ENCODE measurements at regions not wholly inside any gene's neighbourhood (a gene's known extent, or its start where the extent isn't known, plus 50 kb on each side); places are given as distances from the start of the nearest gene placed in this dataset.
"Not testable (repeated sequence)": the region's sequence is repeated elsewhere in the genome, so short reads cannot be mapped to it uniquely, and the experiment has no call there.

- no peak overlapping the region for H3K14ac ChIP-seq (ENCODE audit: insufficient read depth, low read length)
- Mint-ChIP-seq H3K36me3 (ENCODE audit: insufficient read depth in 1 of 3, low read depth in 3 of 3) (peaks cover 0 to 9% (median 7%) of the 10 kb centered on the region in 3 experiments; a peak in 2 of 7 replicates), H3K4me1 (peaks cover 10% of the 10 kb centered on the region in 2 experiments), H3K27ac (no peak overlapping the region), H3K4me3 (no peak overlapping the region), H3K9me3 (no peaks in the 10 kb centered on the region; a peak in 1 of 5 replicates), H3K27me3 (ENCODE audit: low read depth) (no peaks in the 10 kb centered on the region)
- no peak overlapping the region for H3K23ac ChIP-seq (ENCODE audit: insufficient read length, low read depth, low read length)
- no peak overlapping the region for H2AK5ac ChIP-seq (ENCODE audit: insufficient read length, low read length)
- no peak overlapping the region for H3K56ac ChIP-seq (ENCODE audit: insufficient read length, low read depth, low read length)
- no peak overlapping the region for H3K9ac ChIP-seq (ENCODE audit: extremely low read depth, insufficient read length, low read length)
- no CpG with 5 or more reads among the region's 4 CpGs for WGBS (ENCODE audit: extremely low coverage, insufficient read length, low lambda C conversion rate)
- no peak overlapping the region for H2BK120ac ChIP-seq (ENCODE audit: low read depth, low read length, poor library complexity, severe bottlenecking)
- no peak overlapping the region for H3K27ac ChIP-seq (ENCODE audit: insufficient read length, low read depth, low read length)
- H3K79me1 ChIP-seq (ENCODE audit: insufficient read depth, low read depth, low read length, poor library complexity, severe bottlenecking): no peaks in the 10 kb centered on the region
- no peaks in the 10 kb centered on the region for H4K20me1 ChIP-seq (ENCODE audit: control insufficient read depth, insufficient read depth, insufficient read length)
- no peak overlapping the region for H2BK20ac ChIP-seq (ENCODE audit: low read depth, low read length, poor library complexity, severe bottlenecking)
- no peak overlapping the region for H3T11ph ChIP-seq (ENCODE audit: low read length)
- H2BK5ac ChIP-seq (ENCODE audit: insufficient read length, low read length): no peak overlapping the region
- no peak overlapping the region for H2AFZ ChIP-seq (ENCODE audit: low read length)
- no peak overlapping the region for H4K8ac ChIP-seq (replicated peaks; ENCODE audit: insufficient read length, low read depth, low read length)
- peaks cover 2% of the 10 kb centered on the region for H3K23me2 ChIP-seq (ENCODE audit: insufficient read length, low read depth, low read length, poor library complexity, severe bottlenecking)
- H3K4ac ChIP-seq (ENCODE audit: low read depth, low read length): no peak overlapping the region
- no peak overlapping the region for H2BK15ac ChIP-seq (ENCODE audit: low read depth, low read length)
- no peak overlapping the region for H2BK12ac ChIP-seq (ENCODE audit: insufficient read length, low read depth, low read length)
- 0 out of 2 replicates have a peak, but pooled peaks cover 2% of the 10 kb centered on the region for H3K79me2 ChIP-seq (ENCODE audit: insufficient read depth, low read length)
- no peaks in the 10 kb centered on the region for H3K9me3 ChIP-seq (ENCODE audit: control insufficient read depth, low read depth, low read length)
- H3K27me3 ChIP-seq (ENCODE audit: insufficient read depth, low read length): no peaks in the 10 kb centered on the region
- no peaks in the 10 kb centered on the region for H3K4me1 ChIP-seq (ENCODE audit: insufficient read depth, low read length)
- no peak for DNase-seq
- TF ChIP-seq CTCF (conservative IDR thresholded peaks at IDR 0.05): no peak
- no peak overlapping the region for H4K5ac ChIP-seq (ENCODE audit: insufficient read length, low read depth, low read length)
- no peak overlapping the region for H3K18ac ChIP-seq (ENCODE audit: insufficient read length, low read depth, low read length)
- no peak overlapping the region for H4K91ac ChIP-seq (ENCODE audit: insufficient read length, low read depth, low read length)
- H3K4me2 ChIP-seq (ENCODE audit: insufficient read depth, insufficient read length, low read length): no peak overlapping the region
Observed at GRCh38 chr21:33966324-33966949, 50.8 kb upstream of the ATP5PO start.

- not testable (repeated sequence) for H3K23me2 ChIP-seq (ENCODE audit: insufficient read length, low read depth, low read length, poor library complexity, severe bottlenecking); H3K27ac Mint-ChIP-seq; H3K4me1 ChIP-seq (ENCODE audit: insufficient read depth, low read length); H2BK120ac ChIP-seq (ENCODE audit: low read depth, low read length, poor library complexity, severe bottlenecking); H3K14ac ChIP-seq (ENCODE audit: insufficient read depth, low read length); H4K20me1 ChIP-seq (ENCODE audit: control insufficient read depth, insufficient read depth, insufficient read length); H4K5ac ChIP-seq (ENCODE audit: insufficient read length, low read depth, low read length); H2BK5ac ChIP-seq (ENCODE audit: insufficient read length, low read length); H3K23ac ChIP-seq (ENCODE audit: insufficient read length, low read depth, low read length); H3K4me1 Mint-ChIP-seq; H2AK5ac ChIP-seq (ENCODE audit: insufficient read length, low read length); H3K27me3 Mint-ChIP-seq (ENCODE audit: low read depth); H4K91ac ChIP-seq (ENCODE audit: insufficient read length, low read depth, low read length); H3K79me1 ChIP-seq (ENCODE audit: insufficient read depth, low read depth, low read length, poor library complexity, severe bottlenecking); H3K9me3 ChIP-seq (ENCODE audit: control insufficient read depth, low read depth, low read length); H3K4ac ChIP-seq (ENCODE audit: low read depth, low read length); H3K79me2 ChIP-seq (ENCODE audit: insufficient read depth, low read length); H3K9ac ChIP-seq (ENCODE audit: extremely low read depth, insufficient read length, low read length); H3K27me3 ChIP-seq (ENCODE audit: insufficient read depth, low read length); H3K4me2 ChIP-seq (ENCODE audit: insufficient read depth, insufficient read length, low read length); H3K9me3 Mint-ChIP-seq; H3K27ac ChIP-seq (ENCODE audit: insufficient read length, low read depth, low read length); H2BK12ac ChIP-seq (ENCODE audit: insufficient read length, low read depth, low read length); DNase-seq; H4K8ac ChIP-seq (replicated peaks; ENCODE audit: insufficient read length, low read depth, low read length); H2BK20ac ChIP-seq (ENCODE audit: low read depth, low read length, poor library complexity, severe bottlenecking); H2BK15ac ChIP-seq (ENCODE audit: low read depth, low read length); H2AFZ ChIP-seq (ENCODE audit: low read length); H3T11ph ChIP-seq (ENCODE audit: low read length); H3K18ac ChIP-seq (ENCODE audit: insufficient read length, low read depth, low read length); H3K4me3 Mint-ChIP-seq; H3K56ac ChIP-seq (ENCODE audit: insufficient read length, low read depth, low read length)
- H3K36me3 Mint-ChIP-seq (ENCODE audit: insufficient read depth in 1 of 3, low read depth in 3 of 3): peaks cover 0 to 14% (median 7%) of the 10 kb centered on the region in 3 experiments; a peak in 3 of 7 replicates
- 100% methylated on average over 2 of the region's 9 CpGs for WGBS (ENCODE audit: extremely low coverage, insufficient read length, low lambda C conversion rate)
Observed at GRCh38 chr21:33965662-33966061, 50.1 kb upstream of the ATP5PO start.
